Activated CD4-positive, alpha-beta memory T cell treated with anti-CD3 and anti-CD28 coated beads for 36 hours (primary cell): ENCODE measurements at regions not wholly inside any gene's neighbourhood (a gene's known extent, or its start where the extent isn't known, plus 50 kb on each side); places are given as distances from the start of the nearest gene placed in this dataset.
A peak's percentile ranks its signal among the peaks of the same experiment; 100 is the strongest.

Experiments used
- CTCF ChIA-PET: fragments of 350-600 bp; sonication (Branson Sonifier 250); formaldehyde crosslinking; loops from one replicate; lab custom pipeline; 2021; ENCODE audit warnings: antibody characterized with exemption, inconsistent platforms; lab: Charles Lee
- POLR2A ChIA-PET: fragments of 350-600 bp; sonication (Branson Sonifier 250); formaldehyde crosslinking; loops from one replicate; lab custom pipeline; 2021; ENCODE audit warnings: antibody characterized with exemption; lab: Charles Lee
- DNase-seq: peaks from one replicate; pipeline ENCODE4 v3.0.0-alpha.2; 2020
- H3K27ac Mint-ChIP-seq: one replicate; pipeline ENCODE4 v1.8.0; 2021; ENCODE audit warnings: mixed read lengths
- H3K27me3 Mint-ChIP-seq: one replicate; pipeline ENCODE4 v1.8.0; 2021; ENCODE audit warnings: mixed read lengths
- H3K36me3 Mint-ChIP-seq: one replicate; pipeline ENCODE4 v1.8.0; 2021; ENCODE audit warnings: mixed read lengths
- H3K4me1 Mint-ChIP-seq: one replicate; pipeline ENCODE4 v1.8.0; 2021; ENCODE audit warnings: low read depth, mixed read lengths
- H3K4me3 Mint-ChIP-seq: one replicate; pipeline ENCODE4 v1.8.0; 2021; ENCODE audit warnings: mild to moderate bottlenecking, mixed read lengths
- H3K9me3 Mint-ChIP-seq: one replicate; pipeline ENCODE4 v1.8.0; 2021; ENCODE audit warnings: mixed read lengths
- intact Hi-C: fragments of 100-400 bp; cut with micrococcal nuclease; formaldehyde crosslinking; loops from one replicate; pipeline ENCODE4 v1.15.1; 2023

- CTCF ChIA-PET = no interaction called here
- Mint-ChIP-seq H3K27ac (no peak overlapping the region), H3K4me1 (no peaks in the 10 kb centered on the region), H3K27me3 (peaks cover 5% of the 10 kb centered on the region), H3K36me3 (peaks cover 2% of the 10 kb centered on the region), H3K9me3 (peaks cover 8% of the 10 kb centered on the region), H3K4me3 (no peak overlapping the region)
- DNase-seq = no peak
- POLR2A ChIA-PET = no interaction called here
- intact Hi-C loops = no loop called here
Observed at GRCh38 chr16:80034469-80034826, 433.9 kb upstream of the MAF start.

- intact Hi-C loops = no loop called here
- Mint-ChIP-seq H3K27ac (no peak overlapping the region), H3K4me1 (no peaks in the 10 kb centered on the region), H3K9me3 (peaks cover 6% of the 10 kb centered on the region), H3K36me3 (no peaks in the 10 kb centered on the region), H3K4me3 (no peak overlapping the region), H3K27me3 (peaks cover 5% of the 10 kb centered on the region)
- CTCF ChIA-PET = no interaction called here
- no peak for DNase-seq
- POLR2A ChIA-PET = no interaction called here
Observed at GRCh38 chr16:80033783-80034468, 433.4 kb upstream of the MAF start.

- H3K27ac Mint-ChIP-seq = no peak overlapping the region
- intact Hi-C loops = loop anchor here (5.0 kb wide), 1 partner anchor 403 kb away; no protein-coding TSS in a partner anchor
- no peaks in the 10 kb centered on the region for H3K36me3 Mint-ChIP-seq
- H3K9me3 Mint-ChIP-seq = peaks cover 4% of the 10 kb centered on the region
- H3K4me3 Mint-ChIP-seq = no peak overlapping the region
- H3K27me3 Mint-ChIP-seq = peaks cover 2% of the 10 kb centered on the region
- peaks cover 10% of the 10 kb centered on the region for H3K4me1 Mint-ChIP-seq
- ChIA-PET CTCF (no interaction called here), POLR2A (no interaction called here)
- no peak for DNase-seq
Observed at GRCh38 chr16:80029761-80030481, 429.4 kb upstream of the MAF start.

GRCh38 chr16:80029381-80029630, 428.8 kb upstream of the MAF start:
- POLR2A ChIA-PET = no interaction called here
- H3K27ac Mint-ChIP-seq = no peak overlapping the region
- no peak overlapping the region for H3K4me3 Mint-ChIP-seq
- H3K27me3 Mint-ChIP-seq = peaks cover 2% of the 10 kb centered on the region
- H3K4me1 Mint-ChIP-seq = peaks cover 10% of the 10 kb centered on the region
- H3K36me3 Mint-ChIP-seq = no peaks in the 10 kb centered on the region
- intact Hi-C loops = loop anchor here (5.0 kb wide), 1 partner anchor 402 kb away; no protein-coding TSS in a partner anchor
- H3K9me3 Mint-ChIP-seq = peaks cover 4% of the 10 kb centered on the region
- no peak for DNase-seq
- CTCF ChIA-PET = no interaction called here

- no peak for DNase-seq
- intact Hi-C loops = loop anchor here (5.0 kb wide), 1 partner anchor 401 kb away; no protein-coding TSS in a partner anchor
- Mint-ChIP-seq H3K9me3 (peaks cover under 1% of the 10 kb centered on the region), H3K4me1 (peaks cover 10% of the 10 kb centered on the region), H3K27me3 (peaks cover 2% of the 10 kb centered on the region), H3K4me3 (no peak overlapping the region), H3K36me3 (no peaks in the 10 kb centered on the region), H3K27ac (no peak overlapping the region)
- CTCF ChIA-PET = interaction anchor here (0.6 kb wide), 1 partner anchor 12 kb away, joined by 3 read pairs; no protein-coding TSS in a partner anchor
- POLR2A ChIA-PET = no interaction called here
Observed at GRCh38 chr16:80028581-80029380, 428.2 kb upstream of the MAF start.

GRCh38 chr16:80027007-80027965, 426.7 kb upstream of the MAF start:
- DNase-seq = peak; percentile 85
- H3K27ac Mint-ChIP-seq = peak overlapping the region; percentile 29
- H3K27me3 Mint-ChIP-seq = peaks cover 2% of the 10 kb centered on the region
- intact Hi-C loops = loop anchor here (5.0 kb wide), 1 partner anchor 400 kb away; no protein-coding TSS in a partner anchor
- CTCF ChIA-PET = no interaction called here
- no peaks in the 10 kb centered on the region for H3K36me3 Mint-ChIP-seq
- H3K9me3 Mint-ChIP-seq = no peaks in the 10 kb centered on the region
- POLR2A ChIA-PET = no interaction called here
- peaks cover 10% of the 10 kb centered on the region for H3K4me1 Mint-ChIP-seq
- peak overlapping the region; percentile 10 for H3K4me3 Mint-ChIP-seq

GRCh38 chr16:80025236-80025635, 424.7 kb upstream of the MAF start:
- intact Hi-C loops = loop anchor here (5.0 kb wide), 1 partner anchor 398 kb away; no protein-coding TSS in a partner anchor
- no peaks in the 10 kb centered on the region for H3K36me3 Mint-ChIP-seq
- POLR2A ChIA-PET = no interaction called here
- no peak overlapping the region for H3K27ac Mint-ChIP-seq
- H3K9me3 Mint-ChIP-seq = no peaks in the 10 kb centered on the region
- peaks cover 2% of the 10 kb centered on the region for H3K27me3 Mint-ChIP-seq
- H3K4me1 Mint-ChIP-seq = peaks cover 10% of the 10 kb centered on the region
- CTCF ChIA-PET = no interaction called here
- H3K4me3 Mint-ChIP-seq = no peak overlapping the region
- no peak for DNase-seq

- Mint-ChIP-seq H3K27me3 (peaks cover 2% of the 10 kb centered on the region), H3K27ac (no peak overlapping the region), H3K36me3 (no peaks in the 10 kb centered on the region), H3K9me3 (no peaks in the 10 kb centered on the region), H3K4me3 (no peak overlapping the region), H3K4me1 (peaks cover 10% of the 10 kb centered on the region)
- DNase-seq = no peak
- POLR2A ChIA-PET = no interaction called here
- CTCF ChIA-PET = no interaction called here
- intact Hi-C loops = no loop called here
Observed at GRCh38 chr16:80024443-80024842, 423.9 kb upstream of the MAF start.

- ChIA-PET POLR2A (no interaction called here), CTCF (no interaction called here)
- no peaks in the 10 kb centered on the region for H3K9me3 Mint-ChIP-seq
- H3K4me1 Mint-ChIP-seq = peaks cover 10% of the 10 kb centered on the region
- no peak overlapping the region for H3K27ac Mint-ChIP-seq
- H3K4me3 Mint-ChIP-seq = no peak overlapping the region
- intact Hi-C loops = no loop called here
- peaks cover 6% of the 10 kb centered on the region for H3K27me3 Mint-ChIP-seq
- no peaks in the 10 kb centered on the region for H3K36me3 Mint-ChIP-seq
- DNase-seq = no peak
Observed at GRCh38 chr16:80023865-80024264, 423.3 kb upstream of the MAF start.

GRCh38 chr16:80019395-80019794, 418.9 kb upstream of the MAF start:
- intact Hi-C loops = no loop called here
- Mint-ChIP-seq H3K27me3 (peaks cover 4% of the 10 kb centered on the region), H3K4me3 (no peak overlapping the region), H3K27ac (no peak overlapping the region), H3K9me3 (no peaks in the 10 kb centered on the region), H3K4me1 (no peaks in the 10 kb centered on the region), H3K36me3 (no peaks in the 10 kb centered on the region)
- ChIA-PET POLR2A (no interaction called here), CTCF (interaction anchor here (0.9 kb wide), 1 partner anchor 12 kb away, joined by 3 read pairs; no protein-coding TSS in a partner anchor)
- no peak for DNase-seq

GRCh38 chr16:80018466-80018865, 417.9 kb upstream of the MAF start:
- Mint-ChIP-seq H3K4me3 (no peak overlapping the region), H3K4me1 (no peaks in the 10 kb centered on the region), H3K36me3 (no peaks in the 10 kb centered on the region), H3K27me3 (peaks cover 4% of the 10 kb centered on the region), H3K27ac (no peak overlapping the region), H3K9me3 (no peaks in the 10 kb centered on the region)
- ChIA-PET POLR2A (no interaction called here), CTCF (interaction anchor here (0.9 kb wide), 1 partner anchor 11 kb away, joined by 3 read pairs; no protein-coding TSS in a partner anchor)
- intact Hi-C loops = no loop called here
- DNase-seq = no peak
